Fibroblast of lung (primary cell): ENCODE measurements at regions not wholly inside any gene's neighbourhood (a gene's known extent, or its start where the extent isn't known, plus 50 kb on each side); places are given as distances from the start of the nearest gene placed in this dataset.
"Not testable (repeated sequence)": the region's sequence is repeated elsewhere in the genome, so short reads cannot be mapped to it uniquely, and the experiment has no call there.

Experiments
- DNase-seq, 2 donors: peaks; one replicate each; pipeline versions ENCODE4 v3.0.0 to v3.0.0-alpha.2; 2010; ENCODE audit warnings: low read depth in 2 of 2
- H2AFZ ChIP-seq: 2 replicates; pipeline ENCODE4 v1.5.1; 2012; ENCODE audit warnings: low read length, control low read depth, inconsistent platforms
- H3K27ac ChIP-seq: 2 replicates; pipeline ENCODE4 v1.5.1; 2011; ENCODE audit warnings: low read length, control low read depth; ENCODE audit not compliant: insufficient read depth
- H3K27me3 ChIP-seq: 2 replicates; pipeline ENCODE4 v1.5.1; 2011; ENCODE audit warnings: mild to moderate bottlenecking, low read length; ENCODE audit not compliant: control insufficient read depth, insufficient read depth
- H3K36me3 ChIP-seq: 2 replicates; pipeline ENCODE4 v1.5.1; 2011; ENCODE audit warnings: low read length; ENCODE audit not compliant: control insufficient read depth, insufficient read depth
- H3K4me1 ChIP-seq: 2 replicates; pipeline ENCODE4 v1.5.1; 2011; ENCODE audit warnings: low read length; ENCODE audit not compliant: control insufficient read depth, insufficient read depth; ENCODE audit errors: extremely low read depth
- H3K4me2 ChIP-seq: 2 replicates; pipeline ENCODE4 v1.5.1; 2011; ENCODE audit warnings: low read length, control low read depth; ENCODE audit not compliant: insufficient read depth; ENCODE audit errors: extremely low read depth
- H3K4me3 ChIP-seq, 4 experiments: fragments of 200-600 bp in 1 of 4; sonication (generic) in 1 of 4; replicated peaks in 1 of 4; 2 replicates each; pipeline ENCODE4 v1.5.1; 2011 to 2016; ENCODE audit warnings: low read length in 4 of 4, low read depth in 3 of 4, mild to moderate bottlenecking in 3 of 4, control low read depth in 2 of 4, inconsistent platforms in 1 of 4, mixed read lengths in 1 of 4; ENCODE audit not compliant: insufficient read depth in 1 of 4; ENCODE audit errors: control extremely low read depth in 1 of 4
- H3K79me2 ChIP-seq: 2 replicates; pipeline ENCODE4 v1.5.1; 2012; ENCODE audit warnings: mild to moderate bottlenecking, low read length, inconsistent platforms; ENCODE audit not compliant: control insufficient read depth, insufficient read depth
- H3K9ac ChIP-seq: 2 replicates; pipeline ENCODE4 v1.5.1; 2011; ENCODE audit warnings: mild to moderate bottlenecking, low read length, control low read depth; ENCODE audit not compliant: insufficient read depth
- H3K9me3 ChIP-seq: 2 replicates; pipeline ENCODE4 v1.5.1; 2012; ENCODE audit warnings: low read depth, low read length; ENCODE audit not compliant: control insufficient read depth, insufficient read depth
- H4K20me1 ChIP-seq: 2 replicates; pipeline ENCODE4 v1.5.1; 2011; ENCODE audit warnings: low read length; ENCODE audit not compliant: control insufficient read depth, insufficient read depth; ENCODE audit errors: extremely low read depth
- EZH2 ChIP-seq: IDR thresholded peaks from 2 replicates; pipeline ENCODE4 v1.5.1; 2012; ENCODE audit warnings: low read length, control low read depth, mild to moderate bottlenecking; ENCODE audit errors: missing control alignments
- TF ChIP-seq, protein P1 (sequence below), 2 donors: IDR thresholded peaks in 1 of 2; conservative IDR thresholded peaks in 1 of 2; 1 replicate in 1 of 2; 2 replicates in 1 of 2; pipeline ENCODE4 v1.5.1; 2011 to 2012; ENCODE audit warnings: low read length in 2 of 2, control low read depth in 1 of 2, inconsistent platforms in 1 of 2, low read depth in 1 of 2, mild to moderate bottlenecking in 1 of 2

DNA sequence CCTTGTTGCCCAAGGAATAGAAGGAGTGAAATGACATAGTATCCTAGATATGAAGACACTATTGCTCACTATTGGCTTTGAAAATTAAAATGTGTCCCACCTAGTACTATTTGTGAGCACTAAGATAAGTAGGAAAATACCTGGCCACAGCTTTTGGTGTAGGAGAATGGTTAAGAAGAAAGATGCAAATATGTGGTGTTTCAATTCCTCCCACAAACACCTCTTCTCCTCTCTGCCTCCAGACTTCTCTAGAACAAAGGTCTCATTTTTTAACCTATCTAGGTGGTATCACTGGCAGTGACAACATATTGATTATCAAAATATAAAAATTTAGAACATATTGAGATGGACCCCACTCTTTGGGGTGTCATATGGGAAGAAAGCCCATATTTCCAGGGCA lies 929.9 kb upstream of the FANCL start:
- no peak for DNase-seq
- Histone ChIP-seq H3K36me3 (no peaks in the 10 kb centered on the region), H3K9me3 (no peaks in the 10 kb centered on the region), H3K4me2 (no peak overlapping the region), H3K4me3 (no peak overlapping the region), H2AFZ (no peak overlapping the region), H3K79me2 (no peaks in the 10 kb centered on the region), H4K20me1 (no peaks in the 10 kb centered on the region), H3K27me3 (no peaks in the 10 kb centered on the region), H3K4me1 (no peaks in the 10 kb centered on the region), H3K27ac (no peak overlapping the region), H3K9ac (no peak overlapping the region)
- TF ChIP-seq EZH2 = no peak
- TF ChIP-seq, protein P1, sequence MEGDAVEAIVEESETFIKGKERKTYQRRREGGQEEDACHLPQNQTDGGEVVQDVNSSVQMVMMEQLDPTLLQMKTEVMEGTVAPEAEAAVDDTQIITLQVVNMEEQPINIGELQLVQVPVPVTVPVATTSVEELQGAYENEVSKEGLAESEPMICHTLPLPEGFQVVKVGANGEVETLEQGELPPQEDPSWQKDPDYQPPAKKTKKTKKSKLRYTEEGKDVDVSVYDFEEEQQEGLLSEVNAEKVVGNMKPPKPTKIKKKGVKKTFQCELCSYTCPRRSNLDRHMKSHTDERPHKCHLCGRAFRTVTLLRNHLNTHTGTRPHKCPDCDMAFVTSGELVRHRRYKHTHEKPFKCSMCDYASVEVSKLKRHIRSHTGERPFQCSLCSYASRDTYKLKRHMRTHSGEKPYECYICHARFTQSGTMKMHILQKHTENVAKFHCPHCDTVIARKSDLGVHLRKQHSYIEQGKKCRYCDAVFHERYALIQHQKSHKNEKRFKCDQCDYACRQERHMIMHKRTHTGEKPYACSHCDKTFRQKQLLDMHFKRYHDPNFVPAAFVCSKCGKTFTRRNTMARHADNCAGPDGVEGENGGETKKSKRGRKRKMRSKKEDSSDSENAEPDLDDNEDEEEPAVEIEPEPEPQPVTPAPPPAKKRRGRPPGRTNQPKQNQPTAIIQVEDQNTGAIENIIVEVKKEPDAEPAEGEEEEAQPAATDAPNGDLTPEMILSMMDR (conservative IDR thresholded peaks at IDR 0.05 in 1 of 2, IDR thresholded peaks at IDR 0.05 in 1 of 2; ENCODE audit: low read depth in 1 of 2, low read length in 2 of 2) = no peak

DNA sequence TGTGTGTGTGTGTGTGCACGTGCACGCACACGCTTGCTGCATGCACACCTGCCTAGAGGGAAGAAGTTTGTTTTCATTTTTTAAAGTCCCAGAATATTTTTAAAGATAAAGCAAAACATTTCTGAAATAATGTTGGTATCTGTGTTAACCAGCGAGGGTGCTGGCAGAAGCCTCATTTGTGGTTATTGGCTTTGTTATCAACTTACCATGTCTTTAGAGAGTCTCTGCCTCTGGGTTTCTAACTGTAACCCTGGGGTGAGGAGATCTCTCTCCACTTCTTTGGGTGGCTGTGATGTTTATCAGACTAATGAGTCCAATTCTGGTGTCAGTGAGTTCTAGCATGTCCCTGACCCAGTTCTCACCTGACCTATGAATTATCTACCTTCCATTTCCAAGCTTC lies 927.6 kb upstream of the FANCL start:
- no peak overlapping the region for H2AFZ ChIP-seq
- H3K27me3 ChIP-seq = no peaks in the 10 kb centered on the region
- H3K4me2 ChIP-seq = no peak overlapping the region
- H3K27ac ChIP-seq = no peak overlapping the region
- TF ChIP-seq EZH2 = no peak
- TF ChIP-seq, protein P1 (conservative IDR thresholded peaks at IDR 0.05 in 1 of 2, IDR thresholded peaks at IDR 0.05 in 1 of 2; ENCODE audit: low read depth in 1 of 2, low read length in 2 of 2) = no peak
- H3K9me3 ChIP-seq = no peaks in the 10 kb centered on the region
- H4K20me1 ChIP-seq = no peaks in the 10 kb centered on the region
- no peak overlapping the region for H3K4me3 ChIP-seq
- H3K9ac ChIP-seq = no peak overlapping the region
- H3K4me1 ChIP-seq = no peaks in the 10 kb centered on the region
- no peaks in the 10 kb centered on the region for H3K36me3 ChIP-seq
- no peaks in the 10 kb centered on the region for H3K79me2 ChIP-seq
- DNase-seq = no peak

DNA sequence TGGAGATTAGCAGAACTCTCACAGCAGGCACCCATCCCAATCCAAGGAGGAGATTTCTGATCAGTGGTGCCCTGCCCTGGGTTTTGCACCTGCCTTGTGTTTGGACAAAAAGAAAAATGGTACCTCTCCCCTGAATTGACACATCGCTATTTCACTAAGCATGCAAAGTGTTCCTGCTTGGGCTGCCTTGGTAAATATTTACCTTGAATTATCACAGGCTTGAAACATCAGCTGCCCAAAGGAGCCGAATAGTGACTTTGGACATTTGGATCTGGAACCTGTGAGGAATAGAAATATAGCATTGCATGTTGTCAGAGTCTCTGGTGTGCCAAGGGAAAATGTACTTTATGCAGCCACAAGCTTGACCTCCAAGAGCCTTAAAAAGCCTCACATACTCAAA lies 926.4 kb upstream of the FANCL start:
- no peak for DNase-seq
- no peak for TF ChIP-seq EZH2
- TF ChIP-seq, protein P1 (conservative IDR thresholded peaks at IDR 0.05 in 1 of 2, IDR thresholded peaks at IDR 0.05 in 1 of 2; ENCODE audit: low read depth in 1 of 2, low read length in 2 of 2) = no peak
- H3K27me3 ChIP-seq = no peaks in the 10 kb centered on the region
- no peak overlapping the region for H3K9ac ChIP-seq
- no peaks in the 10 kb centered on the region for H3K79me2 ChIP-seq
- no peaks in the 10 kb centered on the region for H3K9me3 ChIP-seq
- H3K4me3 ChIP-seq = no peak overlapping the region
- no peaks in the 10 kb centered on the region for H4K20me1 ChIP-seq
- H3K4me1 ChIP-seq = no peaks in the 10 kb centered on the region
- no peak overlapping the region for H3K27ac ChIP-seq
- no peak overlapping the region for H2AFZ ChIP-seq
- no peaks in the 10 kb centered on the region for H3K36me3 ChIP-seq
- no peak overlapping the region for H3K4me2 ChIP-seq

DNA sequence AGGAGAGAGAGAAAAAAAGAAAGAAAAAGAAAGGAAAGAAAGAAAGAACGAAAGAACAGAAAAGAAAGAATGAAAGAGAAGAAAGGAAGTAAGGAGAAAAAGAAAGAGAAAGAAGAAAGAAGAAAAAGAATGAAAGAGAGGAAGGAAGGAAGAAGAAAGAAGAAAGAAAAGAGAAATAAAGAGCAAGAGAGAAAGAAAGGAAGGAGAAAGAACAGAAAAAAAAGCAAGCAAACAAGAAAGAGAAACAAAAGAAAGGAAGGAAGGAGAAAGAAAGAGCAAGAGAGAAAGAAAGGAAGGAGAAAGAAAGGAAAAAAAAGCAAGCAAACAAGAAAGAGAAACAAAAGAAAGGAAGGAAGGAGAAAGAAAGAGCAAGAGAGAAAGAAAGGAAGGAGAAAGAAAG lies 916.8 kb upstream of the FANCL start:
- not testable (repeated sequence) for H3K9me3 ChIP-seq, H3K4me2 ChIP-seq, H3K9ac ChIP-seq

More for the DNA sequence above, 916.8 kb upstream of the FANCL start:
- not testable (repeated sequence) for H3K27ac ChIP-seq, H2AFZ ChIP-seq, H3K4me1 ChIP-seq, H3K27me3 ChIP-seq, H4K20me1 ChIP-seq, H3K4me3 ChIP-seq, DNase-seq, H3K36me3 ChIP-seq, H3K79me2 ChIP-seq
